C4-2B (cell line): ENCODE measurements at regions not wholly inside any gene's neighbourhood (a gene's known extent, or its start where the extent isn't known, plus 50 kb on each side); places are given as distances from the start of the nearest gene placed in this dataset.
"Not testable (repeated sequence)": the region's sequence is repeated elsewhere in the genome, so short reads cannot be mapped to it uniquely, and the experiment has no call there.

Source experiments
- H3K27ac ChIP-seq: fragments of 450-650 bp; 2 replicates; pipeline ENCODE4 v1.5.1; 2017
- ZFX ChIP-seq: fragments of 450-650 bp; IDR thresholded peaks from 2 replicates; pipeline ENCODE4 v1.6.1; 2017
- TF ChIP-seq, protein P1 (sequence below): fragments of 450-650 bp; conservative IDR thresholded peaks from 2 replicates; pipeline ENCODE4 v1.5.1; 2017; ENCODE audit warnings: mild to moderate bottlenecking

DNA sequence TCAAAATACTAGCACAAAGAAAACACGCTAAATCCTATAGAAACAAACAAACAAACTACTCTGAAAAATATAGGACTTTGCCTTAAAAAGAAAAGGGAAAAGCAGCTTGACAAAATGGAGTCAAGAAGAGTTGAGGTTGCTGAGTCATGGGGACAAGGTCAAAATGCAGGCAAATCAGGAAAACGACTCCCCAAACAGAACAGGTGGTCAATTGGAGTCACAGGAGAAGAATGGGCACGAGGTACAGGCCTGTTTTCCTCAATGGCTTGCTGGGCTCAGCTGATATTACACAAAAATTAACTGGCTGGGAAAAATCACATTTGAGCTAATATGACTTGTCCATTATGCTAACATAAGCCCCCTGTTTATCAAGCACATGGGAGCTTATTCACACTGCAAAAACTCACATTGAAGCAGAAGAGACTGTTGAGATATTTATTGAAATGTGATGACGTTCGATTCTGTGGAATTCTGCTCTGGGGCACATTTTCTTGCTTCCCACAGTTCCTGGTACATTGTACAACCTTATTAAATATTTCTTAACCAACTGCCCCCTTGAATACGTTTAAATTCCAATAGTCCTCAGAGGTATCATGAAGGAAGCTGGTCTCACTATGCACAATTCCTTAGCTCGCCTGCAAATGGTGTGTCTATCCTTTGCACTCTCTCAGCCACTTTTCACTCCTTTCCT is 1622.1 kb downstream of the STIM2 start:
- no peak overlapping the region for H3K27ac ChIP-seq
- TF ChIP-seq, protein P1, sequence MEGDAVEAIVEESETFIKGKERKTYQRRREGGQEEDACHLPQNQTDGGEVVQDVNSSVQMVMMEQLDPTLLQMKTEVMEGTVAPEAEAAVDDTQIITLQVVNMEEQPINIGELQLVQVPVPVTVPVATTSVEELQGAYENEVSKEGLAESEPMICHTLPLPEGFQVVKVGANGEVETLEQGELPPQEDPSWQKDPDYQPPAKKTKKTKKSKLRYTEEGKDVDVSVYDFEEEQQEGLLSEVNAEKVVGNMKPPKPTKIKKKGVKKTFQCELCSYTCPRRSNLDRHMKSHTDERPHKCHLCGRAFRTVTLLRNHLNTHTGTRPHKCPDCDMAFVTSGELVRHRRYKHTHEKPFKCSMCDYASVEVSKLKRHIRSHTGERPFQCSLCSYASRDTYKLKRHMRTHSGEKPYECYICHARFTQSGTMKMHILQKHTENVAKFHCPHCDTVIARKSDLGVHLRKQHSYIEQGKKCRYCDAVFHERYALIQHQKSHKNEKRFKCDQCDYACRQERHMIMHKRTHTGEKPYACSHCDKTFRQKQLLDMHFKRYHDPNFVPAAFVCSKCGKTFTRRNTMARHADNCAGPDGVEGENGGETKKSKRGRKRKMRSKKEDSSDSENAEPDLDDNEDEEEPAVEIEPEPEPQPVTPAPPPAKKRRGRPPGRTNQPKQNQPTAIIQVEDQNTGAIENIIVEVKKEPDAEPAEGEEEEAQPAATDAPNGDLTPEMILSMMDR: no peak
- TF ChIP-seq ZFX: no peak

DNA sequence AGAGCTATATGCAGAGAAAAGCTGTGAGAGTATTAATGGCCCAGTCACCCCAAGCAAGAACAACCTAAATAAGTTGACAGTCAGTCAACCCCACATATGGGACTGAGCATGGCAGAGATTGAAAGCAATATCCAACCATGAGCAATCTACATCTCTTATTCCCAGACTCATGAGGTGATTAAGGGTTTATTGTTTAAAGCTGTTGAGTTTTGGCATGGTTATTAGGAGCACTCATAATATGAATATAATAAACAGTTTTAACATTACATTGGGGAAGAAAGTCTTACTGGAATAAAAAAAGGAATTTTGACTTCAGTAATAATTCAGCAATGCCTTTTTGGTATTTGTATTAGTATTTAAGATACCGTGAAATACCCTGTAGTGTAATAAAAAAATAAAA is 1627.4 kb downstream of the STIM2 start:
- no peak overlapping the region for H3K27ac ChIP-seq
- TF ChIP-seq ZFX: no peak
- TF ChIP-seq, protein P1: no peak

DNA sequence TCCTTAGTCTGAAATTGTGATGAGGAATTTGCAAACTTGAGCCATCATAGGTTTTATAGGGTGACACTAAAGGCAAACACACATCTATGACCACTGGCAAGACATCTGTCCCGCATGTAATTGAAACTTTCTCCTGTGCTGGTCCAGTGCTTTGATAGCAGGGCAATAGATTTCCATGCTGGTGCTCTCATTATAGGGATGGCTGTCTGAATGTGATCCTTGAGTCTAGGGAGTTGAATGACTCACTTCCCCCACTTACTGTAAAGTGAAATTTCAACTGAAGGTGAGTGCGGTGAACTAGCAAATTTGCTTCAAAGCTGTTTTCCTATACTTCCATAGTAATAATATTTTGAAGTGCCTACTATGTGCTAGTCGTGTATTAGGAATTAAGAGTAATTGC is 1630.0 kb downstream of the STIM2 start:
- no peak overlapping the region for H3K27ac ChIP-seq
- no peak for TF ChIP-seq ZFX
- TF ChIP-seq, protein P1: no peak

DNA sequence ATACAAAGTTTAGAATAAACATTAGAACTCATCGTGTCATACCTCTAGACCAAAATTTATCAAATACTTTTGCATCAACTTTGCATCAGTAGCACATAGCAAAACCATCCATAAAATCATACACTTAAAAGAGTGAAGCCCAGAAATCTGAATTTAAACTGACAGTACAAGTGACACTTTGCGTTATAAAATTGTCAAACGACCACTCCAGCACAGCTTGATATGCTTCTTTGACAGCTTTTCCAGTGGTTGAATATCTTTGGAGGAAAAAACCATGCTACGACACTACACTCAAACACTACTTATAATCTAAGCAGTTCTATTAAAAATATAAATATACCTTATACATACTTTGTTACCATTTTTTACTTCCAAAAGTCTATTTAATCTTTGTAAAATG is 1644.4 kb downstream of the STIM2 start:
- H3K27ac ChIP-seq: no peak overlapping the region
- TF ChIP-seq ZFX: no peak
- TF ChIP-seq, protein P1: no peak

DNA sequence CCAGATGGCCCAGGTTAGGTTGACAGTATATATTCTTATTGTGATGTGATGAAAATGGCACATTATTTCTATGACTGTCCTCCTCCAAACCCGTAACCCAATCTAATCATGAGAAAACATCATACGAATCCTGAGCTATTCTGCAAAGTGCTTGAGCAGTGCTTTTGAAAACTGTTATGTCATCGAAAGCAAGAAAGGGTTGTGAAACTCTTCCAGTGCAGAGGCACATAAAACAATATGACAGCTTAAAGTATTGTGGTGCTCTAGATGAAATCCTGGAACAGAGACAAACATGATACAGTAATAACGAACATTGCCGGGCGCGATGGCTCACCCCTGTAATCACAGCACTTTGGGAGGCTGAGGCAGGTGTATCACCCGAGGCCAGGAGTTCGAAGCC is 1648.0 kb downstream of the STIM2 start:
- TF ChIP-seq, protein P1: no peak
- no peak for TF ChIP-seq ZFX
- H3K27ac ChIP-seq: no peak overlapping the region

DNA sequence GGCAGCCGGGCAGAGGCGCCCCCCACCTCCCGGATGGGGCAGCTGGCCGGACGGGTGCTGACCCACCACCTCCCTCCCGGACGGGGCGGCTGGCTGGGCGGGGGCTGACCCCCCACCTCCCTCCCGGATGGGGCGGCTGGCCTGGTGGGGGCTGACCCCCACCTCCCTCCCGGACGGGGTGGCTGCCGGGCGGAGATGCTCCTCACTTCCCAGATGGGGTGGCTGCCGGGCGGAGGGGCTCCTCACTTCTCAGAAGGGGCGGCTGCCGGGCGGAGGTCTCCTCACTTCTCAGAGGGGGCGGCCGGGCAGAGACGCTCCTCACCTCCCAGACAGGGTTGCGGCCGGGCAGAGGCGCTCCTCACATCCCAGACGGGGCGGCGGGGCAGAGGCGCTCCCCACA is 1654.1 kb downstream of the STIM2 start:
- not testable (repeated sequence) for H3K27ac ChIP-seq

DNA sequence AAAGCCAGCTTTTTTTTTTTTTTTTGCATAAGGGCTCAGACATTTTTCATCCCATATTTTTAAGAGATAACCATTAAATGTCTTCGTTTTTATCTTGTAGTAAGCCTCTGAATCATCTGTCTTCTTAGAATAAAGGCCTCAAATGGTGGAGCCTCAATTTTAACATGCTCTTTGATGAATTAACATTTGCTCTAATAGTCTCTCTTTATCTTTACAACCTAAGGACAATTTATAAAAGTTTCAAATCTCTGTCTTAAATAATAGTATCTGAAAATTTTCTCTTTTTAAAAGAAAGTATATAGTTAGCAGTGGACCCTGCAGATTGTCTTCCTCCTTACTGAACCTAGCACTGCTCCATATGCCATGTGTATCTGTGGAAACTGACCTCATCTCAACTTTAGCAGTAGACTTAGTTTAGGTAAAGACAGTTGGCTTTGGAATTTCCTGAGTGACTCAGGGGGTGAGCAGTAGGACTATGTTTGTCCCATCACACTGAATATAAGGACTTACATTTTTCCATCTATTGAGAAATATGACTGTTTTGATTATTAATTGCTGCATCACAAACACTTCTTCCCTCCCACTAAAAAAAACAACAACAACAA is 1658.0 kb downstream of the STIM2 start:
- no peak overlapping the region for H3K27ac ChIP-seq
- TF ChIP-seq, protein P1: no peak
- no peak for TF ChIP-seq ZFX

DNA sequence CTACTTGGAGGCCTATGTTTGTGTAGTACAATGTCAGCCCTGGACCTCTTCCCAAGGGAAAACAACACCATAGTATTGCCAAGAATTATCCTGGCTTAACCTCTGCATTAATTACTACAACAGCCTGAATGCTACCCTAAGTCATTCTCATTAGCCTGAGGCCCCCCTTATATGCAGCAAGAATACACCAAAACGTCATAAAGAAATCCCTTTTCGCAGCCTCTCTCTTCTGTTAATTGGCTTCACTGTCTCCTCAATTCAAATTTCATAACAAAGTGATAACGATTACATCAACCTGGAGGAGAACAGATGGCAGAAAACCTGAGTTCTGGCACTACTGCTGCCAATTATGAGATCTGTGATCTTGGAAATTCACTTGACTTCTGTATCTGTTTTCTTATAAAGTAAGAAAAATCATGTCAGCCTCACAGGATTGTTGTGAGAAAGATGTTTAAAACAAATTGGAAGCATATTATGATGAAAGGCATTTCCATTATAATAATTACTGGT is 1663.1 kb downstream of the STIM2 start:
- TF ChIP-seq, protein P1: no peak
- no peak for TF ChIP-seq ZFX
- H3K27ac ChIP-seq: no peak overlapping the region
